DND-41 (cell line): ENCODE measurements at regions not wholly inside any gene's neighbourhood (a gene's known extent, or its start where the extent isn't known, plus 50 kb on each side); places are given as distances from the start of the nearest gene placed in this dataset.

ENCODE experiments used
- ATAC-seq: fragments of 200-7000 bp; cut with Tn5 transposase; 3 replicates; pipeline ENCODE4 v1.9.1; 2021; ENCODE audit warnings: low read depth; ENCODE audit not compliant: insufficient read depth
- DNase-seq: peaks from one replicate; pipeline ENCODE4 v3.0.0-alpha.2; 2020
- H2AFZ ChIP-seq: 2 replicates; pipeline ENCODE4 v1.6.0; 2012; ENCODE audit warnings: low read depth, low read length
- H3K27ac ChIP-seq: 2 replicates; pipeline ENCODE4 v1.5.1; 2012; ENCODE audit warnings: low read length, inconsistent platforms
- H3K27me3 ChIP-seq: fragments of 200-600 bp; sonication (generic); 2 replicates; pipeline ENCODE4 v1.6.0; 2012; ENCODE audit warnings: low read length, mild to moderate bottlenecking, inconsistent platforms; ENCODE audit not compliant: insufficient read depth, poor library complexity
- H3K36me3 ChIP-seq: 2 replicates; pipeline ENCODE4 v1.5.1; 2012; ENCODE audit warnings: low read length, inconsistent platforms; ENCODE audit not compliant: insufficient read depth
- H3K4me1 ChIP-seq: 2 replicates; pipeline ENCODE4 v1.5.1; 2012; ENCODE audit warnings: mild to moderate bottlenecking, low read length; ENCODE audit not compliant: insufficient read depth
- H3K4me2 ChIP-seq: 2 replicates; pipeline ENCODE4 v1.6.0; 2012; ENCODE audit warnings: mild to moderate bottlenecking, moderate library complexity, low read length, inconsistent platforms; ENCODE audit not compliant: insufficient read depth
- H3K4me3 ChIP-seq, 2 experiments: fragments of 200-600 bp in 1 of 2; shearing (Covaris generic) in 1 of 2; 2 replicates each; pipeline ENCODE4 v1.5.1; 2012 to 2016; ENCODE audit warnings: inconsistent platforms in 2 of 2, low read length in 2 of 2, mild to moderate bottlenecking in 2 of 2, low read depth in 1 of 2, moderate library complexity in 1 of 2
- H3K79me2 ChIP-seq: 2 replicates; pipeline ENCODE4 v1.6.0; 2012; ENCODE audit warnings: low read length, inconsistent platforms; ENCODE audit not compliant: insufficient read depth
- H3K9ac ChIP-seq: 2 replicates; pipeline ENCODE4 v1.6.0; 2012; ENCODE audit warnings: low read depth, mild to moderate bottlenecking, inconsistent platforms, low read length, moderate library complexity
- H3K9me3 ChIP-seq: 2 replicates; pipeline ENCODE4 v1.5.1; 2012; ENCODE audit warnings: low read length, moderate library complexity, mild to moderate bottlenecking, inconsistent platforms; ENCODE audit not compliant: insufficient read depth, severe bottlenecking
- H4K20me1 ChIP-seq: 2 replicates; pipeline ENCODE4 v1.6.0; 2012; ENCODE audit warnings: low read length; ENCODE audit not compliant: insufficient read depth
- CTCF ChIP-seq: IDR thresholded peaks from 2 replicates; pipeline ENCODE4 v1.5.1; 2012; ENCODE audit warnings: borderline replicate concordance, low read length, moderate library complexity, mild to moderate bottlenecking; ENCODE audit not compliant: poor library complexity, severe bottlenecking; ENCODE audit errors: extremely low read depth
- EZH2 ChIP-seq: IDR thresholded peaks from 3 replicates; pipeline ENCODE4 v1.6.1; 2012; ENCODE audit warnings: borderline replicate concordance, low read depth, mild to moderate bottlenecking, moderate library complexity, low read length, inconsistent platforms; ENCODE audit not compliant: severe bottlenecking

DNA sequence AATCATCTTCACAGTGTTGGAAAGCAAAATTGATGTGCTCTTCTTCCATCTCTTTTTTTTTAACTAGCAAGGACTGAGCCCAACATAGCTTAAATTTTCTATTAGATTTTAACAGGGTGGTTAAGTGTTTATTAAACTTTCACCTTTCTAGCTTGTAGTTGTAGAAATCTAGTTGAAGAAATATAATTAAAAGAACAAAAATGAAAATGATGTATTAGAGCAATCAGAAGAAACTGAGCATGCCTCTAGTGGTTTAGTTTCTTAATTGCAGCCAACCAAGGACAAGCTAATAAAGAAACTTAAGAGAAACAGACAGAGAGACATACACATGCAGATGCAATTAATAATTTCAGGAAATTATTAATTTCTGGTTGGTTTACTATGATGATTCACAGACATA, 673.0 kb upstream of the LMO3 start:
- Histone ChIP-seq H3K4me2 (no peak overlapping the region), H3K9ac (no peak overlapping the region), H3K4me1 (no peaks in the 10 kb centered on the region), H2AFZ (no peak overlapping the region), H4K20me1 (no peaks in the 10 kb centered on the region), H3K36me3 (no peaks in the 10 kb centered on the region), H3K27ac (no peak overlapping the region), H3K79me2 (no peaks in the 10 kb centered on the region), H3K27me3 (no peaks in the 10 kb centered on the region), H3K9me3 (no peaks in the 10 kb centered on the region), H3K4me3 (no peak overlapping the region)
- no peak for ATAC-seq
- peak; percentile 19 for TF ChIP-seq CTCF
- TF ChIP-seq EZH2, result no peak
- no peak for DNase-seq

GRCh38 chr12:17276196-17276595, 670.2 kb upstream of the LMO3 start:
- no peak overlapping the region for H3K4me2 ChIP-seq
- no peak overlapping the region for H2AFZ ChIP-seq
- H3K36me3 ChIP-seq, result no peaks in the 10 kb centered on the region
- DNase-seq, result no peak
- no peak overlapping the region for H3K4me3 ChIP-seq
- H3K27me3 ChIP-seq, result no peaks in the 10 kb centered on the region
- H3K4me1 ChIP-seq, result no peaks in the 10 kb centered on the region
- ATAC-seq, result no peak
- H3K9ac ChIP-seq, result no peak overlapping the region
- no peak overlapping the region for H3K27ac ChIP-seq
- no peaks in the 10 kb centered on the region for H3K9me3 ChIP-seq
- TF ChIP-seq EZH2, result no peak
- TF ChIP-seq CTCF, result no peak
- no peaks in the 10 kb centered on the region for H3K79me2 ChIP-seq
- H4K20me1 ChIP-seq, result no peaks in the 10 kb centered on the region

GRCh38 chr12:17266856-17267255, 660.9 kb upstream of the LMO3 start:
- H3K27ac ChIP-seq, result no peak overlapping the region
- no peak overlapping the region for H3K4me3 ChIP-seq
- TF ChIP-seq EZH2 (no peak), CTCF (no peak)
- H3K9me3 ChIP-seq, result no peaks in the 10 kb centered on the region
- no peak overlapping the region for H2AFZ ChIP-seq
- H3K4me1 ChIP-seq, result no peaks in the 10 kb centered on the region
- no peaks in the 10 kb centered on the region for H4K20me1 ChIP-seq
- no peak for ATAC-seq
- no peaks in the 10 kb centered on the region for H3K36me3 ChIP-seq
- no peaks in the 10 kb centered on the region for H3K27me3 ChIP-seq
- H3K4me2 ChIP-seq, result no peak overlapping the region
- H3K79me2 ChIP-seq, result no peaks in the 10 kb centered on the region
- no peak overlapping the region for H3K9ac ChIP-seq
- no peak for DNase-seq

DNA sequence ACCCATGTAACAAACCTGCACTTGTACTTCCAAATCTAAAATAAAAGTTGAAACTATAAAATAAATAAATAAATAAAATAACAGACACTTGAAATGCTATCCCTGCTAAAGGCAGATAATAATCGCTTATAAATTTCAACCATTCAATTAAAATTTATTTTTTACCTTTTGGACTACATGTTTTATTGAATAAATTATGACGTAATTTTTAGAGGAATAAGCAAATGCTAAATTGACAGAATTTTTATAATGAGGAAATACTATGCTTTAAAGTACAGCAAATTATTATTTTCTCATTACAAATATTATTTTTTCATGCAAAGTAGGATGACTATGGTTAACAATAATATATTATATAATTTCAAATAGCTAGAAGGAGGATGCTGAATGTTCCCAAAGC, 658.6 kb upstream of the LMO3 start:
- no peak overlapping the region for H3K4me3 ChIP-seq
- H3K4me1 ChIP-seq, result no peaks in the 10 kb centered on the region
- H3K27ac ChIP-seq, result no peak overlapping the region
- H3K79me2 ChIP-seq, result no peaks in the 10 kb centered on the region
- no peak overlapping the region for H3K9ac ChIP-seq
- no peak overlapping the region for H2AFZ ChIP-seq
- H4K20me1 ChIP-seq, result no peaks in the 10 kb centered on the region
- ATAC-seq (no peak), DNase-seq (no peak)
- H3K4me2 ChIP-seq, result no peak overlapping the region
- TF ChIP-seq CTCF (no peak), EZH2 (no peak)
- H3K9me3 ChIP-seq, result no peaks in the 10 kb centered on the region
- no peaks in the 10 kb centered on the region for H3K36me3 ChIP-seq
- no peaks in the 10 kb centered on the region for H3K27me3 ChIP-seq
